ENCODE measurements at regions not wholly inside any gene's neighbourhood (a gene's known extent, or its start where the extent isn't known, plus 50 kb on each side); places are given as distances from the start of the nearest gene placed in this dataset.

DNA sequence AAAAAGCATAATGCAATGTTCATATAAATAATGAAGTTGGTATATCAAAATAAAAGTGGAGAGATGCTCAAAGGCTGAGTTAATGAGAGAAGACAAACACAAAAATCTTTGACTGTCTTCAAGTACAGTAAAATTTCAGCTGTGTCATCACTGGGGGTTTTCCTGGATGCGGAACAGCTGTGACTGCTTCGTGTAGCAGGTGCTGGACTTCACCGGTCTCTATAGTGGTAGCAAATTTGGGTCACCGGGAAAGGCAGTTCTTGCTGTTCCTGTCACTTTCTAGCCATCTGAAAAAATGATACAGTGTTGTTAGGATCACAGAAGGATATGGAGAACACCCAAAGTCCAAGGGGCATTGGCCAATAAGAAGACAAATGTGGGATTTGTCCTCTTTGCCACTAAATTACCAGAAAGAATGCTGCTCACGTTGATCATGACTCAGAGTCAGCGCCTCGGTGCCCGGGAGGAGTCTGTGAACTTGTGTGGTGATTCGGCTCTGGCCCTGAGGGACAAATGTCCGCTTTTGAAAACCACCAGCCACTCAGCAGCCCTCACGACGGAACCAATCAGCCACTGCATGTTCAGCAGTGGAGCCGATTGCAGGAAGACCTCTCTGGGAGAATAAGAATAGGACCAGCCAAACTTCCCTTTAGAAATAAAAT is 230.1 kb upstream of the FAT1 start:
- Histone ChIP-seq H3K27me3 (replicated peaks in 1 of 4; ENCODE audit: control extremely low read depth in 1 of 4, control insufficient read depth in 3 of 4, insufficient read depth in 4 of 4, low read length in 3 of 4) (no peaks in the 10 kb centered on the region), H3K9me3 (ENCODE audit: control extremely low read depth in 1 of 3, control insufficient read depth in 2 of 3, insufficient read depth in 1 of 3, low read length in 2 of 3) (peaks cover 0 to 5% (median 0%) of the 10 kb centered on the region in 3 donors), H3K9ac (ENCODE audit: low read length) (no peak overlapping the region), H3K27ac (ENCODE audit: low read length in 2 of 2) (no peak overlapping the region), H2AFZ (ENCODE audit: insufficient read depth, low read depth, low read length, poor library complexity, severe bottlenecking) (no peak overlapping the region), H3K79me2 (ENCODE audit: control insufficient read depth, insufficient read depth, low read length) (no peaks in the 10 kb centered on the region), H3K36me3 (replicated peaks in 1 of 2; ENCODE audit: control extremely low read depth in 1 of 2, control insufficient read depth in 1 of 2, extremely low read depth in 1 of 2, insufficient read depth in 2 of 2, low read length in 1 of 2) (no peaks in the 10 kb centered on the region), H3K4me2 (replicated peaks; ENCODE audit: low read depth, low read length, poor library complexity, severe bottlenecking) (no peak overlapping the region), H3K4me1 (ENCODE audit: control insufficient read depth in 2 of 2, insufficient read depth in 2 of 2, low read length in 2 of 2) (no peaks in the 10 kb centered on the region), H3K4me3 (ENCODE audit: control extremely low read depth in 1 of 5, extremely low read depth in 1 of 5, insufficient read depth in 1 of 5, low read depth in 2 of 5, low read length in 4 of 5) (no peak overlapping the region), H4K20me1 (ENCODE audit: control insufficient read depth, insufficient read depth, low read length, poor library complexity, severe bottlenecking) (no peaks in the 10 kb centered on the region)
- intact Hi-C loops (cut with micrococcal nuclease) = no loop called here
- Mint-ChIP-seq H3K4me1 (no peaks in the 10 kb centered on the region), H3K9me3 (ENCODE audit: insufficient read depth) (peaks cover 3% of the 10 kb centered on the region), H3K27ac (no peak overlapping the region), H3K27me3 (no peaks in the 10 kb centered on the region), H3K4me3 (no peak overlapping the region)
- ChIA-PET CTCF (no interaction called here), POLR2A (no interaction called here)
- DNase-seq (no peak), ATAC-seq (ENCODE audit: low read depth) (no peak)
- TF ChIP-seq EZH2 (IDR thresholded peaks at IDR 0.05; ENCODE audit: borderline replicate concordance, insufficient read depth, low read depth, low read length, poor library complexity, severe bottlenecking) = no peak
- TF ChIP-seq, protein P1, sequence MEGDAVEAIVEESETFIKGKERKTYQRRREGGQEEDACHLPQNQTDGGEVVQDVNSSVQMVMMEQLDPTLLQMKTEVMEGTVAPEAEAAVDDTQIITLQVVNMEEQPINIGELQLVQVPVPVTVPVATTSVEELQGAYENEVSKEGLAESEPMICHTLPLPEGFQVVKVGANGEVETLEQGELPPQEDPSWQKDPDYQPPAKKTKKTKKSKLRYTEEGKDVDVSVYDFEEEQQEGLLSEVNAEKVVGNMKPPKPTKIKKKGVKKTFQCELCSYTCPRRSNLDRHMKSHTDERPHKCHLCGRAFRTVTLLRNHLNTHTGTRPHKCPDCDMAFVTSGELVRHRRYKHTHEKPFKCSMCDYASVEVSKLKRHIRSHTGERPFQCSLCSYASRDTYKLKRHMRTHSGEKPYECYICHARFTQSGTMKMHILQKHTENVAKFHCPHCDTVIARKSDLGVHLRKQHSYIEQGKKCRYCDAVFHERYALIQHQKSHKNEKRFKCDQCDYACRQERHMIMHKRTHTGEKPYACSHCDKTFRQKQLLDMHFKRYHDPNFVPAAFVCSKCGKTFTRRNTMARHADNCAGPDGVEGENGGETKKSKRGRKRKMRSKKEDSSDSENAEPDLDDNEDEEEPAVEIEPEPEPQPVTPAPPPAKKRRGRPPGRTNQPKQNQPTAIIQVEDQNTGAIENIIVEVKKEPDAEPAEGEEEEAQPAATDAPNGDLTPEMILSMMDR (IDR thresholded peaks at IDR 0.05) = no peak
- WGBS (ENCODE audit: insufficient coverage) = 95% methylated on average over 12 of the region's 13 CpGs

DNA sequence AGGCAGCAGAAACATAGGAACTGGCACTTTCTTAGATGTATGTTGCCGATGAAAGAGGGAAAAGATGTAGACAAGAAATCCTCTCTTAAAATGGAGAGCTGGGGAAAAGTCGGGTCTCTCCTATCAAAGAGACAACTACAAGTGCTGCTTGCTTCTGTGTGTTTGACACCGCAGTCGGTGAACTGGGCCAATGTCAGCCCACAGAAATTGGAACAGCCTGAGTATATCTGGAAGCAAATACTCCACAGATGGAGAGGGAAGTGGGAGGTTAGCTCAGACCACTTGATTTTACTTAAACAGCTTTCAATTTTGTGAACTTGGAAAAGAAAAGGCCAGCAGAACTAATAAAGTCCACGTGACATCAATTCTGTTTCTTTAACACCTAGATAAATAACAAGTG is 230.9 kb upstream of the FAT1 start:
- ATAC-seq (ENCODE audit: low read depth) (no peak), DNase-seq (no peak)
- no peaks in the 10 kb centered on the region for H3K27me3 Mint-ChIP-seq
- Histone ChIP-seq H3K79me2 (ENCODE audit: control insufficient read depth, insufficient read depth, low read length) (no peaks in the 10 kb centered on the region), H3K9me3 (ENCODE audit: control extremely low read depth in 1 of 3, control insufficient read depth in 2 of 3, insufficient read depth in 1 of 3, low read length in 2 of 3) (no peaks in the 10 kb centered on the region), H3K4me3 (ENCODE audit: control extremely low read depth in 1 of 5, extremely low read depth in 1 of 5, insufficient read depth in 1 of 5, low read depth in 2 of 5, low read length in 4 of 5) (no peak overlapping the region), H3K9ac (ENCODE audit: low read length) (no peak overlapping the region), H3K27me3 (replicated peaks in 1 of 4; ENCODE audit: control extremely low read depth in 1 of 4, control insufficient read depth in 3 of 4, insufficient read depth in 4 of 4, low read length in 3 of 4) (no peaks in the 10 kb centered on the region), H3K4me2 (replicated peaks; ENCODE audit: low read depth, low read length, poor library complexity, severe bottlenecking) (no peak overlapping the region), H3K4me1 (ENCODE audit: control insufficient read depth in 2 of 2, insufficient read depth in 2 of 2, low read length in 2 of 2) (no peaks in the 10 kb centered on the region), H3K36me3 (replicated peaks in 1 of 2; ENCODE audit: control extremely low read depth in 1 of 2, control insufficient read depth in 1 of 2, extremely low read depth in 1 of 2, insufficient read depth in 2 of 2, low read length in 1 of 2) (no peaks in the 10 kb centered on the region), H2AFZ (ENCODE audit: insufficient read depth, low read depth, low read length, poor library complexity, severe bottlenecking) (no peak overlapping the region), H4K20me1 (ENCODE audit: control insufficient read depth, insufficient read depth, low read length, poor library complexity, severe bottlenecking) (no peaks in the 10 kb centered on the region), H3K27ac (ENCODE audit: low read length in 2 of 2) (no peak overlapping the region)
- peaks cover 3% of the 10 kb centered on the region for H3K9me3 Mint-ChIP-seq (ENCODE audit: insufficient read depth)
- intact Hi-C loops (cut with micrococcal nuclease) = no loop called here
- no peaks in the 10 kb centered on the region for H3K4me1 Mint-ChIP-seq
- CTCF ChIA-PET = no interaction called here
- H3K27ac Mint-ChIP-seq = no peak overlapping the region
- WGBS (ENCODE audit: insufficient coverage) = no CpG with 5 or more reads among the region's 5 CpGs
- H3K4me3 Mint-ChIP-seq = no peak overlapping the region
- no peak for TF ChIP-seq EZH2 (IDR thresholded peaks at IDR 0.05; ENCODE audit: borderline replicate concordance, insufficient read depth, low read depth, low read length, poor library complexity, severe bottlenecking)
- TF ChIP-seq, protein P1 (IDR thresholded peaks at IDR 0.05) = no peak
- POLR2A ChIA-PET = no interaction called here

All from B cell (primary cell).